G401 (cell line): ENCODE measurements at regions not wholly inside any gene's neighbourhood (a gene's known extent, or its start where the extent isn't known, plus 50 kb on each side); places are given as distances from the start of the nearest gene placed in this dataset.

ENCODE experiments used
- DNase-seq: peaks from one replicate; pipeline ENCODE4 v3.0.0-alpha.2; 2015; ENCODE audit warnings: low spot score
- in situ Hi-C: cut with HindIII; loops from 2 replicates; pipeline ENCODE4 v1.10.0; 2016; ENCODE audit warnings: low sequenced_read_pairs, mixed read lengths

DNA sequence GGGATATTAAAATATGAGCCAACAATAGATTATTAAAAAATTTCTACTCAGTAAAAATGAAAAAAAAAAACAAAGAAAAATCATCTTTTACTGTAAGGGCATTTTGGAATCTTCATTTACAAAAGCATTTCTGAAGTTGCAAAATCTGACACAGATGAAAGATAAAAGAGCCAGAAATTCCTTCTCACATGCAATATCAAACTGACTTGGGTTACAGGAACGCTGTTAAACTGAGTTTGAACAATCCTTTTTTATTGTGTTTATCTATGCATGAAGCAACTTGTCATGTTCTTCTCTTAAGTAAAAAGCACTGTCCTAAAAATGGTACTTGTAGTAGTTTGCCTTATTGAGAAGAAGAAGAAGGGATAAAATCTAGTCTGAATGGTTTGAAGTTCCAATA lies 468.5 kb upstream of the KCNMB2 start:
- in situ Hi-C loops = no loop called here
- no peak for DNase-seq

DNA sequence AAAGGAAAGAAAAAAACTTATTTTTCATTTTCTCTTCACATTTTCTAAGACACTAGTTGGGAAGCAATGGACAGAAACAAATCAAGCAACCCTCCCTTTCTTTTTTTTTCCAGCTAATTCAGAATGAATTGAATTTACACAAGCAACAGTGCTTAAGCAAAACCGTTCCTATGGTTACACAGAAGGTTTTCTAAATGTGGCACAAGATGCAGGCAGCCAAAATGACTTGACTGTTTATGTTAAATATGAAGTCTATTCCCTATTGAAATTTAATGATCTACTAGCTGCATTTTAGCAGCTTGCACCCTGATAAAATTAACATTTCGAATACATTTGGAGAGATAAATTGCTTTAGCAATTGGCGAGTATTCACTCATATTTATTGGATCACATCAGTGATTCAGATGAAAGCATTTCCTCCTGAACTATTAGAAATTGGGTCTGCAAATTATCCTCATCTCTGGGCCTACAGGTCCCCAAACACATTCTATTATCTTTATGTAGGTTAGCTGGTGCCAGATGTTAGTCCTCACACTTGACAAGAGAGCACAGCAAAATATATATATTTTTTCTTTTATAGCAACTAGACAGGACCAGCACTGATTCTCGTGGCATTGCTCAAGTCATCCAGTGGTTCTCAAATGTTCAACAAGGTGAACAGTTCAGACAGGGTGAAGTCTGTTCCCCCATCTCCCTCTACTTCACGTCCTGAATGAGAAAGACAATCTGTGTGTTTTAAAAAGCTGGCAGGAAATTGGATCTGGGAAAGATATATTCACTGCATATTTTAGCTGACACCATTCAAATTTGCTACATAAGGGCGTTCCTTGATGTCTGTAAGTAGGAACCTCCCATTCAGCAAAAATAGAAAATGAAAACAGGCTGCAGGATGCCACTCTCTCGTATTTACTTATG lies 463.6 kb upstream of the KCNMB2 start:
- in situ Hi-C loops = no loop called here
- DNase-seq = peak; percentile 74

DNA sequence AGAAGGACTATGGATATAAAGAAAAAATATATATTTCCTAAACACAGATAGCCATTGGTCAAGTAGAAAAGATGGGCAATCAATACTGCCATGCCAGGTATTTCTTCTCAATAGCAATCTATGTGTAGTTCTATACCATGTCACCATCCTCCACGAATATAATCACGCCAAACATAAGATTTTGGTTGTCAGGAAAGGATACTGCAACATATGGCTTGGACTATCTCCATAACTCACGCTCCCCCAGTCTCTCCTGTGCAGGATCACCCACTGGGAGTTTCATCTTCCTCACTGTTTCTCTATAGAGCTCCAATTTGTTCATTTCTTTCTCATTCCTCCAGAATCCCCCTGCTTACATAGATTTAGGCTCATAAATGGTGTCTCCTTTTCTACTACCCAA lies 462.9 kb upstream of the KCNMB2 start:
- in situ Hi-C loops = no loop called here
- peak; percentile 42 for DNase-seq

DNA sequence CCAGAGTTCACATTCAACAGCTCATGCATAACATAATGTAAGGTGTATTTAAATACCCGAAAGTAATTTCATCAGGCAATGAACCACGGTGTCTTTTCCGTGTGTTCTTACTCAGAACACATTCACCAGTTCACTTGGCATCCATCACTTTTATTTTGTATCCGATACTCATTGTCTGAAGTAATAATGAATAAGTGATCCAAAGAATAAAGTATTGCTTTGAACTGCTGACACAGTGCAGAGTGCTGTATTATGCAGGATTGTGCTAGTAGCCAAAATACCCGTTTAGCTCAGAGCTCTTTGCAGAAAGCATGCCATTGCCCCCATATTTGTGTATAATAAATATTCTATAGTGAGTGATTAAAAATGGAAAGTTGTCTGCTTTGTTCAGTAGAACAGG lies 460.9 kb upstream of the KCNMB2 start:
- in situ Hi-C loops = no loop called here

DNA sequence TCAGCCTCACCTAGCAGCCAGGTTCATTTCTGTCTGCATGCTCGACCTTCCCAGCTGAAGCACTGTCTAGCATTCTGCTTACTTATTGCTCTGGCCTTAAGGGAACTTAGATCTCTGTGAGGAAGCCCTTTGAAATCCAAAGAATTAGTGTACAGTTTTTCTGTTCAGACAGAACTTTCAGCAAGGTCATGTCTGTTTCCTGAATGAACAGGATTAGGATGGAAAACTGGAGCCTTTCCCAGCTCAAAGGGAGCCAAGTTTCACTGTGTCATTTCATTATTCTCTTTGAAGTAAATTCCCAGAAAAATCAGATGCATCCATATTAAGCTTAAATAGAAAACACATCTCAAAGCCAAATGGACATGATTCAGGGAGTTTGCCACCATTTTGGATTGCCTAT lies 457.3 kb upstream of the KCNMB2 start:
- DNase-seq = peak; percentile 73
- in situ Hi-C loops = no loop called here

More for the DNA sequence above, 460.9 kb upstream of the KCNMB2 start:
- DNase-seq = no peak

DNA sequence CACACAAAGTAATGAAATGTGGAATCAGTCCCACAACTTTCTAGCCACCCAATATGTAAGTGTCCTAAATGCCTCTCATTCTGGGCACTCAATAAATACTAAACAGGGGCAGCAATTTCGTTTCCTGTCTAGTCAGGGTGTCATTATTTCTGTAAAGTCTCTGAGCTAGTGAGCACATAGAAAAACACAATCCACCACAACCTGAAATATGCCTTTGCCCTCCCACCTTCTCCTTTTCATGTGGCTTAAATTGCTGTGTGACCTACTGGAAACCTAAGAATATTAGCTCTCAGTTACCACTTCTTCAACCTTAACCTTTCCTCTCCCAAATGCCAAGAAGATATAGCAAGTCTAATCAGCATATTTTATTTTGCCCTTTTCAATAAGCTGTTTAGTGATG lies 456.3 kb upstream of the KCNMB2 start:
- in situ Hi-C loops = no loop called here
- DNase-seq = no peak

DNA sequence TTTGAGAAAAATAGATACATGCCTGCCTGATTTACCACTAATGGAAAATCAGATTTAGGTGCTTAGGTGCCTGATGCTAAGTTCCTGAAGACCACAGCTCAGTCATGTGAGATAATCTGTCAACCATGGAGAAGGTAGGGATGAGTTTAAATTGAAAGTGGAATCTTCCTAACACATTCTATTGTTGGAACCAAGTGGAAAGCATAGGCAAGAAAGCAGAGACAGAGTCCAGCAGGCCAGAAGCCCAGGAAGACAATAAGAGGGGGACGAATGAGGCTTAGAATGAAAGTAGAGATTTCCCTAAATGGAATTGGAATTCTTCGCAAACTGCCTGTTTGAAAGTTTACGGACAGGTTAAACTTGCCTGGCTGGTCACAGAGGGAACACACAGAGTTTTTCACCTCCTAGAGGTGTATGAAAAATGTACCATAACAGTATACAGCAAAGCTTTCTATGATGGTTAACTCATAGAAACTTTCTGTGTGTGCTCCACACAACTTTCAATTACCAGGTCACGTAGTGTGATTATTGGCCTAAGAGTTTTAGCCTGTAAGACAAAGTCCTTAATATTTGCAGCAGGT lies 453.8 kb upstream of the KCNMB2 start:
- in situ Hi-C loops = no loop called here
- DNase-seq = no peak

DNA sequence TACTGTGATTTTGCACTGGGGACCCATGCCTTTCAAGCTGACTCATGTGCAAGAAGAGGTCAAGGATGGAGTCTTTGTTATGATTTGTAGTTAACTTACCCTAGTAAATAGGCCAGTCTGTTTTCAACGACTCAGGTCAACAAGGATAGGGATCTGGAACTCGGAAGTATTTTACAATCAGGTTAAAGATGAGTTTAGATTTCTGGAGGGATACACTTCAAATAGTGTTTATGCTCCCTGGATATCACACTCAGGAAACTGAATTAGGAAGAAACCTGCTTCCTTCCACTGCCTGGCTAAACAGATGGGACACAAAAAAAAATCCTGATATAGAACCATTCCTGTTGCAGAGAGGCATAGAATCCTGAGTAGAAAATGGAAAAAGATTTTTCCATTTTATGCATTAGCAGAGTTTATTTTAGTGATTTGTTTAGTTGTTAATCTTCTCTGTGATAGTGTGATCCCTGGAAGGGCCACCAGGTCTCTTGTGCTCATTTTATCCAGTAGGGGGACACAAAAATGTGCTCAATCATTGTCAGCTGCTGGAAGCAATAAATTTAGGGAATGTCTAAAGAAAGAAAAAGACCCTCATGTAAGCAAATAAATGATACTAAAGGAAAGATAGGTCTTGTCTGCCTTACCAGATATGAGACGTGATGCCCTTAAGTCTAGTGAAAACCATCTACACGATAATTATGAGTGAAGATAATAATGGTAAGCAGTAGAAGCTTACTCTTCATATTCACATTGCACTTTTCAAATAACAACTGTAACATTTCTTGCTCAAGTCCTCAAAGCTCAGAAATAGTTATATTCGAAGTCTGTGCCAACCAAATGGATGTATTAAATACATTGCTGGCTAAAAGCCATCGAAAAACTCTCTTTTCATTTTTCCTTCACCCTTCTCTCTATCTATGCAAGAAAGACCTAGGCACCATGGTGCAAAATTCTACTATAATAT lies 452.1 kb upstream of the KCNMB2 start:
- in situ Hi-C loops = no loop called here
- DNase-seq = peak; percentile 69

DNA sequence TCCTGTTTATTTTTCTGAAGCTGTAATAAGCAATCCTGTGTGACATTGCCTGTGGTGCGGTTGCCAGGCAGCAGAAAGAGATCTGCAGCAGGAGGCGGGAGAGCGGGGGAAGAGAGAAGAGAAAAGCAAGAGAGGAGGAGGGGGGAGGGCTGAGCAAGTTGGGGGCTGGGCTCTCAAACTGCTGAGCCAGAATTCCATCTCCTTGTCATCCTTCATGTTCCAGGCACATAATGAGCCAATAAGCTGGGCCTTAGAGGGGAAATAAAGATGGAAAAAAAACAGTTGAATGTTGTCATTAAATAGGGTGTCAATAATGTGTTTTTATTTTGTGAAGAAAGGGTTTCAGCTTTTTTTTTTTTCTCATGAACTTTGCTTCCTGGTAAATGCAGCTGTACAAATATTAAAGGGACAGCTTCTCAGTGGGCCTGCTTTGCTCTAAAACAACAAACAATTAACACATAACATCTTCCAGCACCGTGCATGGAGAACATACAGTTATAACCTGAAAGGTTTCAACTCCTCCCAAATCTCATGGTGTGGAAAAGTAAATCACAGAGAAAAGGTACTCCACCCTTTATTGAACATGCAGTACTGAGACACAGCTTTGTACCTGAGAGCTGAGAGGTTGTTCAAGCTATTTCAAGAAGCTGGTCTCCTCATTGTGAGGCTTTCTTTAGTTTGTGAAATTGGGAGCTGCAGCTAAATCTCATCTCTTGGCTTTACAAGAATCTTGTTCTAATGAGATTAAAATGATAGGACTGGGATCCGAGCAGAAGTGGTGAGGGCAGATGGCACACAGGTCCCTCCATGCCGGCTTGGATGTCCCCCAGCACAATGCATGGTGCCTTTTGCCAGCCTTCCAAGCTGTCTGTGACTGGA lies 451.1 kb upstream of the KCNMB2 start:
- in situ Hi-C loops = no loop called here
- DNase-seq = peak; percentile 97

DNA sequence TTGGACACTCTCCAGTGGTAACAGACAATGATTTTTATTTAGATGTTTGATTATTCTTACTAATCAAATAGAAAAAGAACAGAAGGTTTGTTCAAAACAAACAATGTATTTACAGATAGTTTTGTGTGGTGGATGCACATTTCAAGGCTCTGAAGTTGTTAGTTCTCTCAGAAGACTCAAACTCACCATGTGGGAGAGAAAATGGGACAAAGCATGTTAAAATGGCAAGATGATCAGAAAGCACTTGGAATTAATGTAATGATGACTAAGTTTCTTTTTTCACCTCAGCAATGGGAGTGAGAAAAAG lies 450.5 kb upstream of the KCNMB2 start:
- DNase-seq = no peak
- in situ Hi-C loops = no loop called here

DNA sequence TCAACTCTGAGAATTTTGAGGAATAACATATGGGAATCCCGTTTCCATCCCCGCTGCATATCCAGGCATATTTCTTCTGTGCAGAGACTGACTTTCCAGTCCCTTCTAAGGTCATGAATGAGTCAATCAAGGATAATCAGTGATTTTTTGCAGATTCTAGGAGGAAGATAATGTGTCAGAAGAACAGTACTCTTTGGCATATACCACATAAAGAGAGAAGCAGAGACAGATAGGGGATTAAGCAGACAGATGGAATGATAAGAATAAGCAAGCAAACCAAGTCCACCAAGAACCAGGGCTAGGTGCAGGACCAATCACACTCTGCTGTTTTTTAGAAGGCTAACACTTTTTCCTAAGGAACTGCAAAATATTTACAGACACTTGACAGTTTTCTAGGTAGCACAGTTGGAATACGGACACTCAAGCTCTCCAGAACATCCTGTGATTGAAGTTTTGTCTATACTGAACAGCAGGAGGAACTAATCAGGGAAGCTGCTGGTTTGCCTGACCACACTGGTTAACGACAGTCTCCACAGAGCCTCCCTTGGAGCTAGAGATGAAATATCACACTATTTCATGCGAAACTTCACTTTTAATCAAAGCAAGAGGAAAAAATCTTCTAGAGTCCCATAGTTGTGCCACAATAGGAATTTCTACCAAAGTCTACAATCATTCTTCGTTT lies 450.0 kb upstream of the KCNMB2 start:
- DNase-seq = no peak
- in situ Hi-C loops = no loop called here

DNA sequence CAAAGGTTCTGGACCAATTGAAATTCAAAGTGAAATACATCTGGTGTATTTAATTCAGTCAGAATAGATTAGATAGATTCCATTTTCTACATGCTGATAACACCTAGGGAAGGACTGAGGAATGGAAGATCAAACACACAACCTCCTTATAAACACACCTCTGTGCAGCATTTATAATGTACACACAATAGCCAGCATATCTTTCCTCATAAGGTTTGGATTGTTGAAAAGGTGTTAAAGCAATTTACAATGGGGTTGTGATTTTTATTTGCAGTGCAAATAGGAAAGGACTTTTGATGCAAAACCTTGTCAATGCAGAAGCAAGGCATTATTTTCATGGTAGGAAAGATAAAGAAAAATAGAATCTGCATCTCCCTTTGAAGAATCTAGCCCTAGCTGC lies 448.9 kb upstream of the KCNMB2 start:
- no peak for DNase-seq
- in situ Hi-C loops = no loop called here

DNA sequence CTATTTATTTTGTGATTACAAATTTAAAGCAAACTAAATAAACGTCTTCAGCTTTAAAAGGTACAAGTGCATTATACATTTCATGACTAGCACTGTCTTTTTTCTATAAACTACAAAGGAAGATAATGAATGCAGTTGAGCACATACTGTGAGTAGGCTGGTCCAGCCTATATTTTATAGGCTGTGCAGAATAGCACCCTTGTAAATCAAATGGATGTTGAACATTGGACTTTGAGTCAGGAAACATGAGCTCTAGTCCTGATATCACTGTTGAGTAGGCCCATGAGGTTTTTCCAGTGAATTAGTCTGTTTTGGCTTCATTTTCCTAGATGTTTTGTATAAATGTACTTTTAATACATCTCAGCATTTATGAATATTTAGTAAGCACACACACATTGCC lies 447.3 kb upstream of the KCNMB2 start:
- in situ Hi-C loops = no loop called here
- DNase-seq = no peak

DNA sequence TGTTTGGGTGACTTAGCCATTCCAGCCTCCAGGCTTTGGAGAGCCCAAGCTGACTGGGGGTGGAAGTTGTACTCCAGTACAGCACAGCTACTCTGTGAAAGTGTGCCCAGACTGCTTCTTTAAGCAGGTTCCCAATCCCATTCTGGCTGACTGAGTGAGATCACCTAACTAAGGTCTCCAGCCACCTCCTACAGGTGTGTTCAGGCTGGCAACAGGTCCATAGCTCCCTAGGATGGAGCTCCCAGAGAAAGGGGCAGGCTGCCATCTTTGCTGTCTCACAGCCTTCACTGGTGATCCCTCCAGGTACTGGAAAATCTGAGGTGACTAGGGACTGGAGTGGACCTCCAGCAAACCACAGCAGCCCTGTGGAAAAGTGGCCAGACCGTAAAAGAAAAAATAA lies 445.3 kb upstream of the KCNMB2 start:
- in situ Hi-C loops = no loop called here

DNA sequence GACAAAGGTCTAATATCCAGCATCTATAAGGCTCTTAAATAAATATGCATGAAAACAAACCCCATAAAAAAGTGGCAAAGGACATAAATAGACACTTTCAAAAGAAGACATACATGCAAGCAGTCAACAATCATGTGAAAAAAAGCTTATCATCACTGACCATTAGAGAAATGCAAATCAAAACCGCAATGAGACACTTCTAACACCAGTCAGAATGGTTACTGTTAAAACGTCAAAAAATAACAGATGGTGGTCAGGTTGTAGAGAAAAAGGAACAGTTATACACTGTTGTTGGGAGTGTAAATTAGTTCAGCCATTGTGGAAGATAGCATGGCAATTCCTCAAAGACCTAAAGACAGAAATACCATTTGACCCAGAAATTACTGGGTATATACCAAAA lies 440.7 kb upstream of the KCNMB2 start:
- DNase-seq = no peak
- in situ Hi-C loops = no loop called here

More for the DNA sequence above, 445.3 kb upstream of the KCNMB2 start:
- DNase-seq = no peak

DNA sequence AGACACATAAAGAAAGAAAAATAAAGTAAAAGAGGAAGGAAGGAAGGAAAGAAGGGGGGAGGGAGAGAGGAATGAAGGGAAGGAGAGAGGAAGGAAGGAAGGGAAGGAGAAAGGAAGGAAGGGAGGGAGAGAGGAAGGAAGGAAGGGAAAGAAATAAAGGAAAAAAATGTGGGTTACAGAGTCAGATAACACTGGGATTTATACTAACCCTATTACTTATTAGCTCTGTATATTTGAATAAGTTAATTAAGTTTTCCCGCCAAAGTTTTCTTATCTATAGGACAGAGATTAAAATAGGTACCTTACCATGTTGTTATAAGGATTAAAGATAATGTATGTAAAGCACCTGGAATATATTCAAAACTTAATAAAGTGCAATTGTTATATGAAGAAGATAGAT lies 439.3 kb upstream of the KCNMB2 start:
- in situ Hi-C loops = no loop called here
- DNase-seq = no peak

DNA sequence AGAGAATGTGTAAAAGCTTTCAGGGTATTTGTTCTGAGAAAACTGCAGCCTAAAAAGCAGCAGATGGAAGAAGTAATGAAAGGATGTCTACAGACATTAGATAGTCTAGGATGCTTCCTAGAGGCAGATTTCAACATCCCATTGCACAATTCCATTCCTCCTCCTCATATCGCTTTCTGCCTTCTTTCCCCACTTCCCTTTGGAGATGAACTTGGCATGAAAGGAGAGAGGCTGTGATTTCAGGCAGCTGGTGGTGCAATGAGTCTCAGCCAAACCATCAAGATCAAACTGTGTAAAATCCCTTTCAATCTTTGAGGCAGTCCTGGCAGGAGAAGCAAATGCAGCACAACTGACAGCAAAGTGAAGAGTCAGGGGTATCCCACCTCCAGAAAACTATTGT lies 438.7 kb upstream of the KCNMB2 start:
- in situ Hi-C loops = no loop called here
- peak; percentile 86 for DNase-seq

DNA sequence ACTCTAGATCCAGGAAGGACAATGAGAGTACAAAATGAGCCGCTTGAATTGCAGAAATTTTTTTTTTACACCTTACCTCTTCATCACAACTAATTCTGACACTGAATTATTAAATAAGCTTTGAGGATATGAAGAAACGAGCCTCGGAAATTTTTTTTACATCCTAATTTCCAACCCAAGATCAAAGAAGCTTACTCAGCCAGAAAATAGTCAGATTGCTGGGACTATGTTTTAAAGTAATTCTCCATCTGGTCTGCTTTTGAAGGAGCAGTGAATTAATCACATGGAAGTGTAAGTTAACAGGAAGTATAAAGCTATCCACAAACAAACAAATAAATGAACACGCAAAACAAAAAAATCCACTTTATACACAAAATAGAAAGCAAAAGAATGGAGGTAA lies 437.0 kb upstream of the KCNMB2 start:
- in situ Hi-C loops = no loop called here
- no peak for DNase-seq

DNA sequence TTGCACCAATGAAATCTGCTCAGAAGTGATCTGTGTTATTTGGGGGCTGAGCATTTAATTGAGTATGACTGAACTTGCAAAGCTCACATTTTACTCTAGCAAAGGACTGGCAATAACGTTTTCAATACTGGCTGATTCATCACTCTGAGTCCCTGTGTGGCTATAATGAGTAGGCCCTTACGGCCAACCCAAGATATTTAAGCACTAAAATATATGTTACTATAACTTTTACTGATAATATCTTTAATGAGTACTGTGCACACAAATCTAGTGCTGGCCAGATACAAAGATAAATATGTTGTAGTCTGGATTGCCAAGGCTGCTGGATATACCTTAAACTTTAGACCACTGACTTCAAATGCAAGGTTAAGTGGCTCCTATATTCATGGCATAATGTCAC lies 436.4 kb upstream of the KCNMB2 start:
- no peak for DNase-seq
- in situ Hi-C loops = no loop called here
